Testis (tissue), 2 donors: ENCODE measurements at regions not wholly inside any gene's neighbourhood (a gene's known extent, or its start where the extent isn't known, plus 50 kb on each side); places are given as distances from the start of the nearest gene placed in this dataset.

Experiments used
- DNase-seq: peaks from one replicate; pipeline ENCODE4 v3.0.0-alpha.2; 2019
- H3K27ac ChIP-seq, 2 donors: fragments of 200-600 bp; sonication (generic); one replicate each; pipeline ENCODE4 v1.5.1; 2019
- H3K27me3 ChIP-seq: fragments of 200-600 bp; sonication (generic); one replicate; pipeline ENCODE4 v1.5.1; 2019
- H3K36me3 ChIP-seq: fragments of 200-600 bp; sonication (generic); one replicate; pipeline ENCODE4 v1.5.1; 2017; ENCODE audit warnings: low read depth; ENCODE audit errors: missing control alignments
- H3K4me1 ChIP-seq: fragments of 200-600 bp; sonication (generic); one replicate; pipeline ENCODE4 v1.5.1; 2019
- H3K4me3 ChIP-seq, 2 donors: fragments of 200-600 bp; sonication (generic); one replicate each; pipeline ENCODE4 v1.5.1; 2017 to 2019
- H3K9me3 ChIP-seq: fragments of 200-600 bp; sonication (generic); one replicate; pipeline ENCODE4 v1.5.1; 2017
- CTCF ChIP-seq, 3 experiments: fragments of 450-650 bp in 2 of 3; fragments of 200-600 bp in 1 of 3; sonication (generic) in 1 of 3; IDR thresholded peaks; one replicate each; pipeline ENCODE4 v1.5.1; 2016 to 2019; ENCODE audit warnings: antibody characterized with exemption in 3 of 3, mild to moderate bottlenecking in 2 of 3, moderate library complexity in 1 of 3
- POLR2A ChIP-seq: fragments of 450-650 bp; IDR thresholded peaks from one replicate; pipeline ENCODE4 v1.6.1; 2017; ENCODE audit warnings: antibody characterized with exemption, mild to moderate bottlenecking, moderate library complexity
- WGBS, 2 donors: methylation state at CpG; one replicate each; pipeline ENCODE4 v1.1.5; 2018; 5-methylcytosine and 5-hydroxymethylcytosine counted together
- intact Hi-C: fragments of 100-400 bp; cut with DNase I; formaldehyde crosslinking; loops from one replicate; pipeline ENCODE4 v1.15.1; 2023; ENCODE audit warnings: low total_unique reads

- Histone ChIP-seq H3K4me3 (no peak overlapping the region), H3K9me3 (no peaks in the 10 kb centered on the region), H3K27me3 (no peaks in the 10 kb centered on the region), H3K4me1 (no peaks in the 10 kb centered on the region), H3K27ac (no peak overlapping the region), H3K36me3 (no peaks in the 10 kb centered on the region)
- DNase-seq: no peak
- TF ChIP-seq POLR2A (no peak), CTCF (IDR thresholded peaks at IDR 0.05) (no peak)
- intact Hi-C loops: no loop called here
- WGBS, 2 donors: 44 to 57% methylated on average over 2 of the region's 2 CpGs
These were observed 100.9 kb upstream of the RXFP1 start for GRCh38 chr4:158420782-158421181.

- 37% methylated on average over 1 of the region's 1 CpG for WGBS, 2 donors
- intact Hi-C loops: no loop called here
- H3K36me3 ChIP-seq: no peaks in the 10 kb centered on the region
- no peak overlapping the region for H3K4me3 ChIP-seq
- no peak for DNase-seq
- TF ChIP-seq CTCF (IDR thresholded peaks at IDR 0.05) (no peak), POLR2A (no peak)
- H3K27ac ChIP-seq: no peak overlapping the region
- H3K9me3 ChIP-seq: no peaks in the 10 kb centered on the region
- no peaks in the 10 kb centered on the region for H3K27me3 ChIP-seq
- no peaks in the 10 kb centered on the region for H3K4me1 ChIP-seq
These were observed 99.1 kb upstream of the RXFP1 start for GRCh38 chr4:158422546-158422945.

- Histone ChIP-seq H3K27me3 (no peaks in the 10 kb centered on the region), H3K27ac (no peak overlapping the region), H3K36me3 (no peaks in the 10 kb centered on the region), H3K4me3 (no peak overlapping the region), H3K9me3 (no peaks in the 10 kb centered on the region), H3K4me1 (no peaks in the 10 kb centered on the region)
- no peak for TF ChIP-seq CTCF (IDR thresholded peaks at IDR 0.05)
- TF ChIP-seq POLR2A: no peak
- DNase-seq: no peak
- intact Hi-C loops: no loop called here
These were observed 93.4 kb upstream of the RXFP1 start for GRCh38 chr4:158428242-158428641.

- Histone ChIP-seq H3K36me3 (no peaks in the 10 kb centered on the region), H3K4me1 (no peaks in the 10 kb centered on the region), H3K4me3 (no peak overlapping the region), H3K27me3 (no peaks in the 10 kb centered on the region), H3K27ac (no peak overlapping the region), H3K9me3 (no peaks in the 10 kb centered on the region)
- no peak for TF ChIP-seq CTCF (IDR thresholded peaks at IDR 0.05)
- TF ChIP-seq POLR2A: no peak
- intact Hi-C loops: no loop called here
- DNase-seq: no peak
These were observed 78.9 kb upstream of the RXFP1 start for GRCh38 chr4:158442736-158443135.

GRCh38 chr4:158443731-158444130, 78.0 kb upstream of the RXFP1 start:
- no peaks in the 10 kb centered on the region for H3K4me1 ChIP-seq
- no peaks in the 10 kb centered on the region for H3K36me3 ChIP-seq
- H3K9me3 ChIP-seq: no peaks in the 10 kb centered on the region
- H3K27me3 ChIP-seq: no peaks in the 10 kb centered on the region
- TF ChIP-seq POLR2A (no peak), CTCF (IDR thresholded peaks at IDR 0.05) (no peak)
- intact Hi-C loops: no loop called here
- DNase-seq: no peak
- 50 to 68% methylated on average over 1 of the region's 1 CpG for WGBS, 2 donors
- H3K27ac ChIP-seq: no peak overlapping the region
- H3K4me3 ChIP-seq: no peak overlapping the region
